ENCODE measurements at regions not wholly inside any gene's neighbourhood (a gene's known extent, or its start where the extent isn't known, plus 50 kb on each side); places are given as distances from the start of the nearest gene placed in this dataset.
"Not testable (repeated sequence)": the region's sequence is repeated elsewhere in the genome, so short reads cannot be mapped to it uniquely, and the experiment has no call there.

GRCh38 chr11:3576066-3576604 is 65.7 kb downstream of the ART5 start:
- not testable (repeated sequence) for H3K18ac ChIP-seq (ENCODE audit: low read length); H3K79me1 ChIP-seq (ENCODE audit: low read length); H3K27ac ChIP-seq (ENCODE audit: low read depth, low read length); H3K4me1 ChIP-seq (ENCODE audit: control insufficient read depth in 1 of 2, insufficient read depth in 2 of 2, low read length in 2 of 2); H3K4me2 ChIP-seq (ENCODE audit: low read length); H3K23ac ChIP-seq (ENCODE audit: low read length); H4K8ac ChIP-seq (ENCODE audit: low read depth, low read length); H4K91ac ChIP-seq (ENCODE audit: low read depth, low read length); H2AK5ac ChIP-seq (ENCODE audit: low read length); H2BK120ac ChIP-seq (ENCODE audit: insufficient read depth, low read length, poor library complexity); H3K9me3 ChIP-seq (ENCODE audit: insufficient read depth, low read depth, low read length); H2BK12ac ChIP-seq (ENCODE audit: low read length); H3K27me3 ChIP-seq (ENCODE audit: insufficient read depth, low read length); H3K79me2 ChIP-seq (ENCODE audit: control insufficient read depth, insufficient read depth, low read length, poor library complexity); H2AFZ ChIP-seq (ENCODE audit: insufficient read depth, low read length, poor library complexity); H4K12ac ChIP-seq (ENCODE audit: low read depth, low read length); H3K4ac ChIP-seq (ENCODE audit: low read depth, low read length); H2BK5ac ChIP-seq (ENCODE audit: low read depth, low read length, poor library complexity); H3K4me3 ChIP-seq (ENCODE audit: low read depth, low read length); H3K14ac ChIP-seq (ENCODE audit: low read length); H3K9ac ChIP-seq (ENCODE audit: low read length); H3K36me3 ChIP-seq (ENCODE audit: control insufficient read depth in 1 of 2, insufficient read depth in 2 of 2, low read length in 2 of 2)
- peak; percentile 49 for DNase-seq
- whole genome bisulfite sequencing (ENCODE audit: extremely low coverage, insufficient coverage, insufficient read length), result no CpG with 5 or more reads among the region's 12 CpGs

GRCh38 chr11:3572976-3573647 is 68.7 kb downstream of the ART5 start:
- H2AK5ac ChIP-seq (ENCODE audit: low read length); DNase-seq; H3K4me3 ChIP-seq (ENCODE audit: low read depth, low read length); H3K14ac ChIP-seq (ENCODE audit: low read length); H3K27me3 ChIP-seq (ENCODE audit: insufficient read depth, low read length); H3K9me3 ChIP-seq (ENCODE audit: insufficient read depth, low read depth, low read length); H3K23ac ChIP-seq (ENCODE audit: low read length); H3K36me3 ChIP-seq (ENCODE audit: control insufficient read depth in 1 of 2, insufficient read depth in 2 of 2, low read length in 2 of 2); H2BK5ac ChIP-seq (ENCODE audit: low read depth, low read length, poor library complexity); H2BK12ac ChIP-seq (ENCODE audit: low read length); H3K18ac ChIP-seq (ENCODE audit: low read length); H3K79me2 ChIP-seq (ENCODE audit: control insufficient read depth, insufficient read depth, low read length, poor library complexity); H4K12ac ChIP-seq (ENCODE audit: low read depth, low read length); H4K8ac ChIP-seq (ENCODE audit: low read depth, low read length); H3K4ac ChIP-seq (ENCODE audit: low read depth, low read length); H3K4me2 ChIP-seq (ENCODE audit: low read length); H4K91ac ChIP-seq (ENCODE audit: low read depth, low read length); H3K27ac ChIP-seq (ENCODE audit: low read depth, low read length); H3K79me1 ChIP-seq (ENCODE audit: low read length); H3K4me1 ChIP-seq (ENCODE audit: control insufficient read depth in 1 of 2, insufficient read depth in 2 of 2, low read length in 2 of 2); H2AFZ ChIP-seq (ENCODE audit: insufficient read depth, low read length, poor library complexity); H3K9ac ChIP-seq (ENCODE audit: low read length); H2BK120ac ChIP-seq (ENCODE audit: insufficient read depth, low read length, poor library complexity): not testable (repeated sequence)
- no CpG with 5 or more reads among the region's 7 CpGs for WGBS (ENCODE audit: extremely low coverage, insufficient coverage, insufficient read length)

- not testable (repeated sequence) for H3K4me1 ChIP-seq (ENCODE audit: control insufficient read depth in 1 of 2, insufficient read depth in 2 of 2, low read length in 2 of 2)
These were observed 70.0 kb downstream of the ART5 start for GRCh38 chr11:3571752-3572151.

GRCh38 chr11:3565838-3566237 is 76.0 kb downstream of the ART5 start:
- 100% methylated on average over 2 of the region's 3 CpGs for WGBS (ENCODE audit: extremely low coverage, insufficient coverage, insufficient read length)
- not testable (repeated sequence) for H3K79me1 ChIP-seq (ENCODE audit: low read length); H3K18ac ChIP-seq (ENCODE audit: low read length); H2AK5ac ChIP-seq (ENCODE audit: low read length); H4K91ac ChIP-seq (ENCODE audit: low read depth, low read length); H3K4me2 ChIP-seq (ENCODE audit: low read length); H2BK12ac ChIP-seq (ENCODE audit: low read length); H3K9me3 ChIP-seq (ENCODE audit: insufficient read depth, low read depth, low read length); H3K14ac ChIP-seq (ENCODE audit: low read length); DNase-seq; H3K27ac ChIP-seq (ENCODE audit: low read depth, low read length); H3K79me2 ChIP-seq (ENCODE audit: control insufficient read depth, insufficient read depth, low read length, poor library complexity); H4K8ac ChIP-seq (ENCODE audit: low read depth, low read length); H2BK5ac ChIP-seq (ENCODE audit: low read depth, low read length, poor library complexity); H3K27me3 ChIP-seq (ENCODE audit: insufficient read depth, low read length); H3K36me3 ChIP-seq (ENCODE audit: control insufficient read depth in 1 of 2, insufficient read depth in 2 of 2, low read length in 2 of 2); H3K9ac ChIP-seq (ENCODE audit: low read length); H3K23ac ChIP-seq (ENCODE audit: low read length); H4K12ac ChIP-seq (ENCODE audit: low read depth, low read length); H2AFZ ChIP-seq (ENCODE audit: insufficient read depth, low read length, poor library complexity); H3K4ac ChIP-seq (ENCODE audit: low read depth, low read length); H3K4me3 ChIP-seq (ENCODE audit: low read depth, low read length); H2BK120ac ChIP-seq (ENCODE audit: insufficient read depth, low read length, poor library complexity); H3K4me1 ChIP-seq (ENCODE audit: control insufficient read depth in 1 of 2, insufficient read depth in 2 of 2, low read length in 2 of 2)

More at GRCh38 chr11:3571752-3572151, 70.0 kb downstream of the ART5 start:
- not testable (repeated sequence) for H3K4me3 ChIP-seq (ENCODE audit: low read depth, low read length); H3K4me2 ChIP-seq (ENCODE audit: low read length); H3K18ac ChIP-seq (ENCODE audit: low read length); H3K9me3 ChIP-seq (ENCODE audit: insufficient read depth, low read depth, low read length); H4K12ac ChIP-seq (ENCODE audit: low read depth, low read length); H2AFZ ChIP-seq (ENCODE audit: insufficient read depth, low read length, poor library complexity); H3K23ac ChIP-seq (ENCODE audit: low read length); H3K14ac ChIP-seq (ENCODE audit: low read length); H2BK5ac ChIP-seq (ENCODE audit: low read depth, low read length, poor library complexity); H2AK5ac ChIP-seq (ENCODE audit: low read length); H2BK12ac ChIP-seq (ENCODE audit: low read length); H2BK120ac ChIP-seq (ENCODE audit: insufficient read depth, low read length, poor library complexity); H4K91ac ChIP-seq (ENCODE audit: low read depth, low read length); H3K79me1 ChIP-seq (ENCODE audit: low read length); H4K8ac ChIP-seq (ENCODE audit: low read depth, low read length); H3K4ac ChIP-seq (ENCODE audit: low read depth, low read length); H3K9ac ChIP-seq (ENCODE audit: low read length); H3K36me3 ChIP-seq (ENCODE audit: control insufficient read depth in 1 of 2, insufficient read depth in 2 of 2, low read length in 2 of 2); H3K27me3 ChIP-seq (ENCODE audit: insufficient read depth, low read length); H3K79me2 ChIP-seq (ENCODE audit: control insufficient read depth, insufficient read depth, low read length, poor library complexity); DNase-seq; H3K27ac ChIP-seq (ENCODE audit: low read depth, low read length)
- no CpG with 5 or more reads among the region's 2 CpGs for WGBS (ENCODE audit: extremely low coverage, insufficient coverage, insufficient read length)

Data from trophoblast cell (in vitro differentiated cells and primary cell).